22Rv1 (cell line): ENCODE measurements at regions not wholly inside any gene's neighbourhood (a gene's known extent, or its start where the extent isn't known, plus 50 kb on each side); places are given as distances from the start of the nearest gene placed in this dataset.
A peak's percentile ranks its signal among the peaks of the same experiment; 100 is the strongest.

Source experiments
- ZFX ChIP-seq: fragments of 450-650 bp; IDR thresholded peaks from 2 replicates; pipeline ENCODE4 v1.6.1; 2017; ENCODE audit warnings: antibody characterized with exemption, borderline replicate concordance
- TF ChIP-seq, protein P1 (sequence below): fragments of 450-650 bp; IDR thresholded peaks from 2 replicates; pipeline ENCODE4 v1.5.1; 2017; ENCODE audit warnings: mild to moderate bottlenecking

DNA sequence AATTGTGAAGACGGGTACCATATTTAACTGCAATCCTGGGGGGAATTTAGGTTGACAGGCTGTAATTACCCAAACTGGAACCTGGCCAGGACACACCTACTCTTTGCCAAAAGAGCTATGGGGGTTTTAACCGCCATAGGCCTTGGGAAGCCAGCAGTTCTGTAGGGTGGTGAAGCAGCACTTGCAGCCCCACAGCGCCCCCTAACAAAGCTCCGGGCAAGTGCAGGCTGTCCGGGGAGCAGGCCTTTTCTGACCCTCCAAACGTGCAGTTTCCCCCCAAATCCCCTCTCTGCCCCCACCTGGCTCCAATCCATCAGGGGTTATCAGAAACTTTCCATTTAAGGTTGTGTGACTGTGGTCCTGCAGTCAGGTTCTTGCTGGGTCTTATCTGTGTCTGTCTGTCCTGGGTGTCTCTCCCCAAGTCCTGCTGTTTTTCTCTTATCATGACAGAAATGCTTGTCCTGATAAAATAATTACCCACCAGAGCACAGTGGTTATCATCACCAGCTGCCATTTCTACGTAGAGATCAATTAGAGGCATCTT, 350.9 kb downstream of the MID1IP1 start:
- TF ChIP-seq, protein P1, sequence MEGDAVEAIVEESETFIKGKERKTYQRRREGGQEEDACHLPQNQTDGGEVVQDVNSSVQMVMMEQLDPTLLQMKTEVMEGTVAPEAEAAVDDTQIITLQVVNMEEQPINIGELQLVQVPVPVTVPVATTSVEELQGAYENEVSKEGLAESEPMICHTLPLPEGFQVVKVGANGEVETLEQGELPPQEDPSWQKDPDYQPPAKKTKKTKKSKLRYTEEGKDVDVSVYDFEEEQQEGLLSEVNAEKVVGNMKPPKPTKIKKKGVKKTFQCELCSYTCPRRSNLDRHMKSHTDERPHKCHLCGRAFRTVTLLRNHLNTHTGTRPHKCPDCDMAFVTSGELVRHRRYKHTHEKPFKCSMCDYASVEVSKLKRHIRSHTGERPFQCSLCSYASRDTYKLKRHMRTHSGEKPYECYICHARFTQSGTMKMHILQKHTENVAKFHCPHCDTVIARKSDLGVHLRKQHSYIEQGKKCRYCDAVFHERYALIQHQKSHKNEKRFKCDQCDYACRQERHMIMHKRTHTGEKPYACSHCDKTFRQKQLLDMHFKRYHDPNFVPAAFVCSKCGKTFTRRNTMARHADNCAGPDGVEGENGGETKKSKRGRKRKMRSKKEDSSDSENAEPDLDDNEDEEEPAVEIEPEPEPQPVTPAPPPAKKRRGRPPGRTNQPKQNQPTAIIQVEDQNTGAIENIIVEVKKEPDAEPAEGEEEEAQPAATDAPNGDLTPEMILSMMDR = peak; percentile 54
- no peak for TF ChIP-seq ZFX
